Activated T-cell treated with anti-CD3 and anti-CD28 coated beads, Interleukin-2, amount 50 U/mL, for 24 hours (primary cell): ENCODE measurements at regions not wholly inside any gene's neighbourhood (a gene's known extent, or its start where the extent isn't known, plus 50 kb on each side); places are given as distances from the start of the nearest gene placed in this dataset.

Experiments
- DNase-seq: peaks from one replicate; pipeline ENCODE4 v3.0.0-alpha.2; 2020
- H3K27ac Mint-ChIP-seq: 2 replicates; pipeline ENCODE4 v1.8.0; 2020; ENCODE audit warnings: mild to moderate bottlenecking, mixed read lengths
- H3K27me3 Mint-ChIP-seq: 2 replicates; pipeline ENCODE4 v1.8.0; 2020; ENCODE audit warnings: mixed read lengths
- H3K36me3 Mint-ChIP-seq: 2 replicates; pipeline ENCODE4 v1.8.0; 2020; ENCODE audit warnings: low read depth, mixed read lengths
- H3K4me1 Mint-ChIP-seq: 2 replicates; pipeline ENCODE4 v1.8.0; 2020; ENCODE audit warnings: low read depth, mixed read lengths
- H3K4me3 Mint-ChIP-seq: 2 replicates; pipeline ENCODE4 v1.8.0; 2020; ENCODE audit warnings: mild to moderate bottlenecking, moderate library complexity, mixed read lengths
- H3K9me3 Mint-ChIP-seq: 2 replicates; pipeline ENCODE4 v1.8.0; 2020; ENCODE audit warnings: mixed read lengths

DNA sequence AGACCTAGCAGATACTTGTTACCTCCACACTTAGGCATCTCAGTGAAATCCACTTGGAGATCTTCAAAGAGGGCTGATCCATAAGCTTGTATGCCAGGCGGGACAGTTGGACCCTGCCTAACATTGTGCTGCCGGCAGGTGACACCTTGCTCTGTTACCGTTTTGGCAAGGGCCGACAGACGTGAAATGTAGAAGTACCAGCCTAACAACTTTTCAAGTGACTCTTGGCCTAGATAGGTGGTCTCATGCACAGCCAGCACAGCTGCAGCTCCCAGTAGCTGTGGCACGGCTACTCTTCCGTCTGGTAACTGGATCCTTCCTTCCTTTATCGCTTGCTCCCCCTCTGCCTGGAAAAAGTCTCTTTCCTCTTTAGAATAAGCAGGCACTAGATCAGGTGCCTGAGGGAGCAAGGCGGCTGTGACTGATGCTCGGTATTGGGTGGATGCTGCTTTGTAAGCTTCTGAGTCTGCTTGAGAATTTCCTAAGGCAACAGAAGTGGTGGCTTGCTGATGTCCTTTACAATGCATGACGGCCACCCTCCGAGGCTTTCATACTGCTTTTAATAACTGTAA, 713.5 kb downstream of the AMY1C start:
- Mint-ChIP-seq H3K9me3 (peaks cover 33% of the 10 kb centered on the region), H3K36me3 (no peaks in the 10 kb centered on the region), H3K4me1 (no peaks in the 10 kb centered on the region), H3K27me3 (no peaks in the 10 kb centered on the region), H3K4me3 (no peak overlapping the region), H3K27ac (no peak overlapping the region)
- no peak for DNase-seq

- no peak for DNase-seq
- H3K4me3 Mint-ChIP-seq: no peak overlapping the region
- H3K36me3 Mint-ChIP-seq: no peaks in the 10 kb centered on the region
- peaks cover 25% of the 10 kb centered on the region for H3K9me3 Mint-ChIP-seq
- H3K4me1 Mint-ChIP-seq: no peaks in the 10 kb centered on the region
- H3K27me3 Mint-ChIP-seq: no peaks in the 10 kb centered on the region
- no peak overlapping the region for H3K27ac Mint-ChIP-seq
These were observed 716.4 kb downstream of the AMY1C start for GRCh38 chr1:104466068-104466467.

- H3K4me3 Mint-ChIP-seq: no peak overlapping the region
- H3K4me1 Mint-ChIP-seq: no peaks in the 10 kb centered on the region
- H3K9me3 Mint-ChIP-seq: peaks cover 16% of the 10 kb centered on the region
- no peak for DNase-seq
- H3K36me3 Mint-ChIP-seq: no peaks in the 10 kb centered on the region
- no peak overlapping the region for H3K27ac Mint-ChIP-seq
- H3K27me3 Mint-ChIP-seq: no peaks in the 10 kb centered on the region
These were observed 717.9 kb downstream of the AMY1C start for GRCh38 chr1:104467590-104467989.

DNA sequence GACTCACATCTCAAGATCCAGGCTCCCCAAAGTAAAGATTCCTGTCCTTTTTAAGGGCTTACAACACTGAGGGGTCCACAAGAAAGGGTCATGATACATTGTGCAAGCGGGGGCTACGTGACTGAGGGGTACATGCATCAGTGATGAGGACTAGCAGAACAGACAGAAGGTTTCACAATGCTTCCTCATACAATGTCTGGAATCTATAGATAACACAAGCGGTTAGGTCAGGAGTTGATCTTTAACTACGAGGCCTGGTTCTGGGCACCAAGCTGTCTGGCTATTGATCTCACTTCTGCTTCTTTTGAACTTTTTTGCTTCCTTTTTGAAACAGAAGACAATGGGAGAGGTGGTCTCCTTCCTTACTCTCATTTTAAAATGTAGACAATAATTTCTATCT, 718.6 kb downstream of the AMY1C start:
- H3K27me3 Mint-ChIP-seq: no peaks in the 10 kb centered on the region
- no peak overlapping the region for H3K4me3 Mint-ChIP-seq
- H3K27ac Mint-ChIP-seq: no peak overlapping the region
- H3K36me3 Mint-ChIP-seq: no peaks in the 10 kb centered on the region
- no peak for DNase-seq
- H3K4me1 Mint-ChIP-seq: no peaks in the 10 kb centered on the region
- peaks cover 18% of the 10 kb centered on the region for H3K9me3 Mint-ChIP-seq

- H3K9me3 Mint-ChIP-seq: peaks cover 18% of the 10 kb centered on the region
- H3K27me3 Mint-ChIP-seq: no peaks in the 10 kb centered on the region
- H3K36me3 Mint-ChIP-seq: no peaks in the 10 kb centered on the region
- no peaks in the 10 kb centered on the region for H3K4me1 Mint-ChIP-seq
- H3K27ac Mint-ChIP-seq: no peak overlapping the region
- no peak overlapping the region for H3K4me3 Mint-ChIP-seq
- no peak for DNase-seq
These were observed 726.4 kb downstream of the AMY1C start for GRCh38 chr1:104476126-104476525.

DNA sequence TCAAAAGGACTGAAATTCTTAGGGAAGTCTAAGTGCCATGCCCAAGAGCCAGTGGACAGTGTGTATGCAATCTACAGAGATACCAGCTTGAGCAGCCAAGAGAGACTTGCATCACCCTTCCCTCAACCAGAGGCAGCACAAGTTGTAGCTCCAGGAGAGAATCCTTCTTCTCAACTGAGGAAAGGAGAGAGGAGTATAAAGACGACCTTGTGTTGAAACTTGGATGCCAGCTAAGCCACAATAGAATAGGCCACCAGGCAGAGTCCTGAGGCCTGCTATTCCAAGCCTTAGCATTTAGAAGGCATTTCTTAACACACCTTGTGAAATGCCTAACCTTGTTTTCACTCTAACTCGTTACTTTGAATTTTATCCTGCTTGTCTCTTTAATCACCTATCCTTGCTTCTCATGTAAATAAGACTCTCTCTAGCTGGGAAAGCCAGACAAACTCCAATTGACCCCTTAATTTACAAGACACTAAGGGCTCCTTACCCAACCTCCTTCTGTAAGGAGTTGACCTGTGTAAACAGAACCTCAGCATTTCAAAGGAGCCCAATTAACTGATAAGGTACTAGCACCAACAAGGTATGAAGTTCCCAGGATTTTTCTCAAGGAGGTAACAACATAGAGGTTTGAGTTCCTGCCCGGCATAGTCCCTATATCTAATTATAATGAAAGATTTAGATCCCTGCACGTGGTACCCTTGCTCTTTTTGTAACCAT, 738.8 kb downstream of the AMY1C start:
- Mint-ChIP-seq H3K4me1 (no peaks in the 10 kb centered on the region), H3K27ac (no peak overlapping the region), H3K36me3 (no peaks in the 10 kb centered on the region), H3K27me3 (no peaks in the 10 kb centered on the region), H3K4me3 (no peak overlapping the region), H3K9me3 (peaks cover 16% of the 10 kb centered on the region)
- no peak for DNase-seq

- no peak for DNase-seq
- Mint-ChIP-seq H3K4me1 (no peaks in the 10 kb centered on the region), H3K9me3 (peaks cover 6% of the 10 kb centered on the region)
These were observed 776.6 kb downstream of the AMY1C start for GRCh38 chr1:104526158-104526795.

DNA sequence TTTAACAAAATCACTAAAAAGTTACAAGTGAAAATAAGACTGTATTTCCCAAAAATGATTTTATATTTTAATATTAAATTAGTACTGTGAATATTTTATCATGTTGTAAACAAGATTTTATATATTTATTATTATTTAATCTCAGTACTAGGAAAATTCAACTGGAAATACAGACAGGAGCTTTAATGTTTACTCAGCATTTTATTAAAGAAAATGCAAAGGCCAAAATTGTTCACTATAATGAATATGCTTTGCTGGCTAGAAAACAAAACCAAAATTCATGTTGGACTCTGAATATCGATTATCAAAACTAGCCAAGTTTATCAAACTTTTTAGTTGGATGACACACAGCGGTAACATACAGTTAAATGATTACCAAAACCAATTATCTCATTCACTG, 782.3 kb downstream of the AMY1C start:
- H3K4me1 Mint-ChIP-seq: no peaks in the 10 kb centered on the region
- no peak overlapping the region for H3K27ac Mint-ChIP-seq
- H3K9me3 Mint-ChIP-seq: peaks cover 14% of the 10 kb centered on the region
- no peak overlapping the region for H3K4me3 Mint-ChIP-seq
- H3K27me3 Mint-ChIP-seq: no peaks in the 10 kb centered on the region
- DNase-seq: no peak
- no peaks in the 10 kb centered on the region for H3K36me3 Mint-ChIP-seq

More at GRCh38 chr1:104526158-104526795, 776.6 kb downstream of the AMY1C start:
- Mint-ChIP-seq H3K36me3 (no peaks in the 10 kb centered on the region), H3K4me3 (no peak overlapping the region), H3K27ac (no peak overlapping the region), H3K27me3 (no peaks in the 10 kb centered on the region)

DNA sequence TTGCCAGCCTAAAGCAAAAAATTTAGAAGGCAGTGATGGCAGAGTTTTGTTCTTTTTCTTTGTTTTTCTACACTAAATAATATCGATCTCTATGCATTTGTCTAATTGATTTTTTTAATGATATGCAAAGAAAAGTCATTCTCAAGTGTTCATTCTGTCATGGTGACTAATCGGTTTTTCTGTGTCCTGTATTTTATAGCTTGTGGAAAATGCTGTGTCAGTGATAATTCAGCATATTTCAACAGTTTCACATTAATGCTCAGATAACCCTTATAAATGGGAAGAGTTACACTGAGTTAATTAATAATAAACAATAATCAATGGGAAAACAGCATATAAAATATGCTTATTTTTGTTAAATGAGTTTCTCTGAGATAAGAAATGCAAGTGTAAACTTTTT, 824.9 kb downstream of the AMY1C start:
- no peak for DNase-seq
- no peak overlapping the region for H3K4me3 Mint-ChIP-seq
- no peaks in the 10 kb centered on the region for H3K36me3 Mint-ChIP-seq
- no peaks in the 10 kb centered on the region for H3K4me1 Mint-ChIP-seq
- H3K27ac Mint-ChIP-seq: no peak overlapping the region
- peaks cover 11% of the 10 kb centered on the region for H3K9me3 Mint-ChIP-seq
- no peaks in the 10 kb centered on the region for H3K27me3 Mint-ChIP-seq

- peaks cover 16% of the 10 kb centered on the region for H3K9me3 Mint-ChIP-seq
- H3K27me3 Mint-ChIP-seq: no peaks in the 10 kb centered on the region
- no peak overlapping the region for H3K4me3 Mint-ChIP-seq
- DNase-seq: no peak
- H3K36me3 Mint-ChIP-seq: no peaks in the 10 kb centered on the region
- no peaks in the 10 kb centered on the region for H3K4me1 Mint-ChIP-seq
- no peak overlapping the region for H3K27ac Mint-ChIP-seq
These were observed 843.2 kb downstream of the AMY1C start for GRCh38 chr1:104592926-104593325.

- no peaks in the 10 kb centered on the region for H3K36me3 Mint-ChIP-seq
- no peak for DNase-seq
- H3K27ac Mint-ChIP-seq: no peak overlapping the region
- H3K27me3 Mint-ChIP-seq: no peaks in the 10 kb centered on the region
- H3K9me3 Mint-ChIP-seq: peaks cover 16% of the 10 kb centered on the region
- H3K4me1 Mint-ChIP-seq: no peaks in the 10 kb centered on the region
- H3K4me3 Mint-ChIP-seq: no peak overlapping the region
These were observed 843.9 kb downstream of the AMY1C start for GRCh38 chr1:104593413-104594187.

- Mint-ChIP-seq H3K4me1 (no peaks in the 10 kb centered on the region), H3K27ac (no peak overlapping the region), H3K36me3 (no peaks in the 10 kb centered on the region), H3K4me3 (no peak overlapping the region), H3K27me3 (no peaks in the 10 kb centered on the region), H3K9me3 (peaks cover 37% of the 10 kb centered on the region)
- no peak for DNase-seq
These were observed 867.8 kb downstream of the AMY1C start for GRCh38 chr1:104617474-104617873.

GRCh38 chr1:104621221-104621620, 871.5 kb downstream of the AMY1C start:
- Mint-ChIP-seq H3K27me3 (no peaks in the 10 kb centered on the region), H3K9me3 (peaks cover 25% of the 10 kb centered on the region), H3K27ac (no peak overlapping the region), H3K4me1 (no peaks in the 10 kb centered on the region), H3K4me3 (no peak overlapping the region), H3K36me3 (no peaks in the 10 kb centered on the region)
- DNase-seq: no peak

DNA sequence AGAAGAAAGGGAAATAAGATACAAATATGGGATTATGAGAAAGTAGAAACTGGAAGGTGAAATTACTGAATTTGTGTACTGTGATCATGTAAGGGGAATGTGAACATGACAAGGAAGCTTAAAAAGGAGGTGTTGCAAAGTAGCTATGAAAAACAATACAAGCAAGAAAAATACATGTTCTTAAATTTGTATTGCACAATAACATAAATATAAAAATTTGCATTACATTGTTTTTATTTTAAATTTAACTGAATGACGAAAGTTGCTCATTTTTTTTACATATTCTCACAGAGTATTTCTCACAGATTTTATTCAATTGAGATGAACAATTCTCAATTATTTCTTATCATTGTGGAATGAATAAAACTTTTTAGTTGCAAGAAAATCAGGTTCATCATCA, 874.8 kb downstream of the AMY1C start:
- H3K27ac Mint-ChIP-seq: no peak overlapping the region
- peaks cover 17% of the 10 kb centered on the region for H3K9me3 Mint-ChIP-seq
- H3K4me1 Mint-ChIP-seq: no peaks in the 10 kb centered on the region
- no peaks in the 10 kb centered on the region for H3K27me3 Mint-ChIP-seq
- H3K4me3 Mint-ChIP-seq: no peak overlapping the region
- no peaks in the 10 kb centered on the region for H3K36me3 Mint-ChIP-seq
- DNase-seq: no peak

GRCh38 chr1:104629589-104629988, 879.9 kb downstream of the AMY1C start:
- no peaks in the 10 kb centered on the region for H3K4me1 Mint-ChIP-seq
- H3K4me3 Mint-ChIP-seq: no peak overlapping the region
- H3K9me3 Mint-ChIP-seq: peaks cover 3% of the 10 kb centered on the region
- H3K27ac Mint-ChIP-seq: no peak overlapping the region
- H3K27me3 Mint-ChIP-seq: no peaks in the 10 kb centered on the region
- no peak for DNase-seq
- no peaks in the 10 kb centered on the region for H3K36me3 Mint-ChIP-seq
